HepG2 (cell line): ENCODE measurements at regions not wholly inside any gene's neighbourhood (a gene's known extent, or its start where the extent isn't known, plus 50 kb on each side); places are given as distances from the start of the nearest gene placed in this dataset.

ENCODE experiments used
- ATAC-seq: fragments of 200-7000 bp; cut with Tn5 transposase; 3 replicates; pipeline ENCODE4 v1.9.1; 2020; ENCODE audit warnings: mild to moderate bottlenecking, moderate library complexity
- BruUV-seq: library from RNA; stranded (reverse); fragments of 400-500 nt; replicated peaks from 2 replicates; lab custom pipeline; 2021; lab: Mats Ljungman, UMichigan
- CTCF ChIA-PET: fragments of 300-600 bp; formaldehyde crosslinking; extraction: SDS; loops from one replicate; lab custom pipeline; 2021; ENCODE audit warnings: low total read pairs, inconsistent platforms, low intra/inter-chr PET ratio; lab: Yijun Ruan, JAX
- POLR2A ChIA-PET: fragments of 350-600 bp; sonication (Branson Sonifier 250); formaldehyde crosslinking; loops from one replicate; lab custom pipeline; 2020; ENCODE audit warnings: antibody characterized with exemption, inconsistent platforms; lab: Yijun Ruan, JAX
- DNase-seq: peaks from one replicate; pipeline ENCODE4 v3.0.0-alpha.2; 2015; ENCODE audit warnings: low spot score
- FAIRE-seq: peaks from 3 replicates; lab custom pipeline; 2011; peaks lifted over from hg19 to GRCh38; lab: Jason Lieb, UNC
- H2AFZ ChIP-seq: one replicate; pipeline ENCODE4 v1.6.1; 2011; ENCODE audit warnings: low read length, inconsistent platforms
- H3K27ac ChIP-seq: fragments of 300-600 bp; 3 replicates; pipeline ENCODE4 v1.8.0; 2011; ENCODE audit warnings: mixed run types, mild to moderate bottlenecking, mixed read lengths, low read length, inconsistent platforms; ENCODE audit not compliant: insufficient read depth; ENCODE audit errors: extremely low read length
- H3K27me3 ChIP-seq, 2 experiments: fragments of 200-600 bp in 1 of 2; 2 replicates in 1 of 2; 3 replicates in 1 of 2; pipeline versions ENCODE4 v1.6.0 to v1.8.0; 2011; ENCODE audit warnings: low read length in 2 of 2, mild to moderate bottlenecking in 2 of 2, moderate library complexity in 2 of 2, inconsistent platforms in 1 of 2; ENCODE audit not compliant: insufficient read depth in 2 of 2, control insufficient read depth in 1 of 2
- H3K36me3 ChIP-seq, 2 experiments: fragments of 200-600 bp in 1 of 2; replicated peaks in 1 of 2; 2 replicates in 1 of 2; 3 replicates in 1 of 2; pipeline versions ENCODE4 v1.5.1 to v1.8.0; 2011; ENCODE audit warnings: low read length in 2 of 2, inconsistent platforms in 1 of 2; ENCODE audit not compliant: insufficient read depth in 2 of 2, control insufficient read depth in 1 of 2
- H3K4me1 ChIP-seq: 2 replicates; pipeline ENCODE4 v1.5.1; 2012; ENCODE audit warnings: low read length, inconsistent platforms; ENCODE audit not compliant: insufficient read depth
- H3K4me2 ChIP-seq: 2 replicates; pipeline ENCODE4 v1.6.0; 2011; ENCODE audit warnings: low read depth, low read length, inconsistent platforms
- H3K4me3 ChIP-seq, 3 experiments: fragments of 200-600 bp in 1 of 3; sonication (generic), shearing (Covaris generic) in 1 of 3; replicated peaks in 1 of 3; 2 replicates each; pipeline ENCODE4 v1.5.1; 2011 to 2016; ENCODE audit warnings: low read length in 3 of 3, inconsistent platforms in 2 of 3, low read depth in 2 of 3, mild to moderate bottlenecking in 2 of 3, control low read depth in 1 of 3, mixed read lengths in 1 of 3; ENCODE audit not compliant: insufficient read depth in 1 of 3
- H3K79me2 ChIP-seq: one replicate; pipeline ENCODE4 v1.6.1; 2011; ENCODE audit warnings: low read length, inconsistent platforms; ENCODE audit not compliant: insufficient read depth
- H3K9ac ChIP-seq: 2 replicates; pipeline ENCODE4 v1.6.0; 2011; ENCODE audit warnings: mild to moderate bottlenecking, low read depth, low read length, inconsistent platforms; ENCODE audit not compliant: insufficient read depth
- H3K9me3 ChIP-seq: 2 replicates; pipeline ENCODE4 v1.5.1; 2012; ENCODE audit warnings: mild to moderate bottlenecking, low read length
- H4K20me1 ChIP-seq: 2 replicates; pipeline ENCODE4 v1.6.0; 2011; ENCODE audit warnings: inconsistent platforms, mild to moderate bottlenecking, low read length, moderate library complexity; ENCODE audit not compliant: insufficient read depth
- CAMTA2 ChIP-seq: sonication (generic); formaldehyde crosslinking; IDR thresholded peaks from 2 replicates; pipeline ENCODE4 v1.4.0; 2020; ENCODE audit warnings: mild to moderate bottlenecking, missing genetic modification reagents, borderline replicate concordance
- CEBPG ChIP-seq: IDR thresholded peaks from 2 replicates; pipeline ENCODE4 v1.6.1; 2016
- FOXJ3 ChIP-seq: sonication (generic); formaldehyde crosslinking; IDR thresholded peaks from 2 replicates; pipeline ENCODE4 v1.4.0; 2020; ENCODE audit warnings: missing genetic modification reagents, mild to moderate bottlenecking, borderline replicate concordance
- HDAC2 ChIP-seq: sonication (generic); formaldehyde crosslinking; IDR thresholded peaks from 2 replicates; pipeline ENCODE4 v1.4.0; 2020; ENCODE audit warnings: missing genetic modification reagents
- HOXA9 ChIP-seq: sonication (generic); formaldehyde crosslinking; IDR thresholded peaks from 2 replicates; pipeline ENCODE4 v1.8.1; 2022; ENCODE audit warnings: missing genetic modification reagents, mild to moderate bottlenecking, moderate library complexity, borderline replicate concordance
- PHB2 ChIP-seq: fragments of 450-650 bp; IDR thresholded peaks from 2 replicates; pipeline ENCODE4 v1.6.1; 2018; ENCODE audit not compliant: partially characterized antibody
- SMAD3 ChIP-seq: sonication (generic); formaldehyde crosslinking; IDR thresholded peaks from 2 replicates; pipeline ENCODE4 v1.4.0; 2020; ENCODE audit warnings: missing genetic modification reagents
- SNAI1 ChIP-seq: sonication (generic); formaldehyde crosslinking; IDR thresholded peaks from 2 replicates; pipeline ENCODE4 v1.5.0; 2020; ENCODE audit warnings: mild to moderate bottlenecking, missing genetic modification reagents, borderline replicate concordance
- SRSF1 ChIP-seq: fragments of 200-400 bp; formaldehyde crosslinking; optimal IDR thresholded peaks from 2 replicates; pipeline ENCODE3; 2017; ENCODE audit warnings: mild to moderate bottlenecking, low read depth, low read length, moderate library complexity
- STAT5B ChIP-seq: sonication (generic); formaldehyde crosslinking; IDR thresholded peaks from 2 replicates; pipeline ENCODE4 v1.4.0; 2020; ENCODE audit warnings: missing genetic modification reagents
- TEAD2 ChIP-seq: sonication (generic); formaldehyde crosslinking; IDR thresholded peaks from 2 replicates; pipeline ENCODE4 v1.9.0; 2021; ENCODE audit warnings: missing genetic modification reagents
- THYN1 ChIP-seq: sonication (generic); formaldehyde crosslinking; IDR thresholded peaks from 2 replicates; pipeline ENCODE4 v1.8.1; 2023; ENCODE audit warnings: low read depth, mild to moderate bottlenecking, moderate library complexity, missing genetic modification reagents, borderline replicate concordance
- ZKSCAN1 ChIP-seq: fragments of 150-350 bp; IDR thresholded peaks from 2 replicates; pipeline ENCODE4 v1.6.1; 2014; ENCODE audit warnings: low read length
- ZNF234 ChIP-seq: sonication (generic); formaldehyde crosslinking; conservative IDR thresholded peaks from 2 replicates; pipeline ENCODE4 v1.5.1; 2020; ENCODE audit warnings: mild to moderate bottlenecking, missing genetic modification reagents
- ZNF318 ChIP-seq: sonication (generic); formaldehyde crosslinking; IDR thresholded peaks from 2 replicates; pipeline ENCODE4 v1.4.0; 2020; ENCODE audit warnings: mild to moderate bottlenecking, missing genetic modification reagents
- ZNF326 ChIP-seq: sonication (generic); formaldehyde crosslinking; IDR thresholded peaks from 2 replicates; pipeline ENCODE4 v1.4.0; 2020; ENCODE audit warnings: missing genetic modification reagents, borderline replicate concordance
- WGBS: methylation state at CpG from one replicate; pipeline ENCODE4 v1.1.6; 2017; ENCODE audit warnings: low lambda C conversion rate; 5-methylcytosine and 5-hydroxymethylcytosine counted together
- in situ Hi-C: cut with HindIII; loops from 2 replicates; pipeline ENCODE4 v1.10.0; 2017; ENCODE audit warnings: low pct_unique_long_range_greater_than_20kb; ENCODE audit not compliant: extremely low pct_ligation_motif_present
- intact Hi-C: fragments of 100-400 bp; cut with micrococcal nuclease; formaldehyde crosslinking; loops from one replicate; pipeline ENCODE4 v1.10.0; 2022; ENCODE audit not compliant: unreplicated experiment

GRCh38 chr5:130488252-130488651, 584.0 kb downstream of the CHSY3 start:
- no peak for TF ChIP-seq CAMTA2
- no peak for TF ChIP-seq PHB2
- no peak for TF ChIP-seq ZKSCAN1
- TF ChIP-seq HOXA9 (CRISPR knock-in tag): no peak
- no peak for TF ChIP-seq FOXJ3 (CRISPR knock-in tag)
- no peak for TF ChIP-seq TEAD2 (CRISPR knock-in tag)
- TF ChIP-seq ZNF326 (CRISPR knock-in tag): no peak
- TF ChIP-seq SMAD3 (CRISPR knock-in tag): no peak
- no peak for TF ChIP-seq STAT5B (CRISPR knock-in tag)
- no peak for TF ChIP-seq SNAI1 (CRISPR knock-in tag)
- no peak for TF ChIP-seq HDAC2 (CRISPR knock-in tag)
- no peak for TF ChIP-seq SRSF1
- no peak for TF ChIP-seq ZNF318
- no peak for TF ChIP-seq THYN1 (CRISPR knock-in tag)
- no peak for TF ChIP-seq CEBPG (CRISPR knock-in tag)
- TF ChIP-seq ZNF234 (CRISPR knock-in tag): no peak
- Histone ChIP-seq H3K4me1 (no peaks in the 10 kb centered on the region), H3K27me3 (no peaks in the 10 kb centered on the region), H3K79me2 (no peaks in the 10 kb centered on the region), H3K4me2 (no peak overlapping the region), H3K4me3 (no peak overlapping the region), H2AFZ (no peak overlapping the region), H3K27ac (no peak overlapping the region), H4K20me1 (no peaks in the 10 kb centered on the region), H3K36me3 (no peaks in the 10 kb centered on the region), H3K9ac (no peak overlapping the region), H3K9me3 (peaks cover 41% of the 10 kb centered on the region)
- intact Hi-C loops (no loop called here), in situ Hi-C loops (no loop called here)
- ATAC-seq (no peak), DNase-seq (no peak), FAIRE-seq (no peak)
- BruUV-seq: no TSS peak
- ChIA-PET CTCF (no interaction called here), POLR2A (no interaction called here)
- 0% methylated on average over 1 of the region's 1 CpG for WGBS
